Breast epithelium (tissue), 4 donors: ENCODE measurements at regions not wholly inside any gene's neighbourhood (a gene's known extent, or its start where the extent isn't known, plus 50 kb on each side); places are given as distances from the start of the nearest gene placed in this dataset.

Experiments used
- DNase-seq, 2 donors: peaks; one replicate each; pipeline ENCODE4 v3.0.0-alpha.2; 2019; ENCODE audit warnings: low spot score in 2 of 2
- H3K27ac ChIP-seq, 2 donors: fragments of 200-600 bp; sonication (generic) in 1 of 2; one replicate each; pipeline ENCODE4 v1.5.1; 2016 to 2019; ENCODE audit warnings: mild to moderate bottlenecking in 1 of 2
- H3K27me3 ChIP-seq, 2 donors: fragments of 200-600 bp; sonication (generic) in 1 of 2; one replicate each; pipeline versions ENCODE4 v1.5.1 to v1.6.0; 2017 to 2019; ENCODE audit warnings: control low read depth in 1 of 2, mild to moderate bottlenecking in 1 of 2
- H3K36me3 ChIP-seq: fragments of 200-600 bp; one replicate; pipeline ENCODE4 v1.5.1; 2019
- H3K4me1 ChIP-seq, 2 donors: fragments of 200-600 bp; sonication (generic); one replicate each; pipeline ENCODE4 v1.5.1; 2016 to 2019; ENCODE audit warnings: control low read depth in 1 of 2
- H3K4me3 ChIP-seq, 3 donors: fragments of 200-600 bp; sonication (generic); 1 replicate in 2 of 3; 2 replicates in 1 of 3; pipeline ENCODE4 v1.5.1; 2016 to 2019; ENCODE audit warnings: mild to moderate bottlenecking in 3 of 3, moderate library complexity in 2 of 3
- H3K9me3 ChIP-seq, 2 donors: fragments of 200-600 bp; sonication (generic) in 1 of 2; one replicate each; pipeline ENCODE4 v1.5.1; 2016 to 2019; ENCODE audit warnings: control low read depth in 1 of 2
- CTCF ChIP-seq, 3 donors: fragments of 450-650 bp; IDR thresholded peaks; one replicate each; pipeline ENCODE4 v1.5.1; 2016 to 2017; ENCODE audit warnings: antibody characterized with exemption in 3 of 3, mild to moderate bottlenecking in 3 of 3, moderate library complexity in 3 of 3
- POLR2A ChIP-seq: fragments of 450-650 bp; IDR thresholded peaks from one replicate; pipeline ENCODE4 v1.6.1; 2016; ENCODE audit warnings: antibody characterized with exemption, mild to moderate bottlenecking, moderate library complexity
- POLR2AphosphoS5 ChIP-seq, 3 donors: sonication (generic); formaldehyde crosslinking; IDR thresholded peaks; one replicate each; pipeline ENCODE4 v1.6.1; 2017; ENCODE audit warnings: antibody characterized with exemption in 3 of 3
- intact Hi-C: fragments of 100-400 bp; cut with DNase I; formaldehyde crosslinking; loops from one replicate; pipeline ENCODE4 v1.15.1; 2023; ENCODE audit warnings: low total_unique reads

GRCh38 chr5:157918811-157919742 is 60.1 kb upstream of the CLINT1 start:
- TF ChIP-seq POLR2AphosphoS5 (IDR thresholded peaks at IDR 0.05) (no peak), CTCF (IDR thresholded peaks at IDR 0.05) (no peak)
- Histone ChIP-seq H3K4me1 (peaks cover 0 to 13% of the 10 kb centered on the region in 2 donors), H3K36me3 (no peaks in the 10 kb centered on the region), H3K27ac (no peak overlapping the region), H3K4me3 (no peak overlapping the region), H3K27me3 (no peaks in the 10 kb centered on the region), H3K9me3 (no peaks in the 10 kb centered on the region)
- intact Hi-C loops = no loop called here
- DNase-seq = no peak

GRCh38 chr5:157917899-157918809 is 59.2 kb upstream of the CLINT1 start:
- Histone ChIP-seq H3K36me3 (no peaks in the 10 kb centered on the region), H3K27ac (no peak overlapping the region), H3K4me1 (peaks cover 0 to 13% of the 10 kb centered on the region in 2 donors), H3K9me3 (no peaks in the 10 kb centered on the region), H3K27me3 (no peaks in the 10 kb centered on the region), H3K4me3 (no peak overlapping the region)
- peak in 1 of 2 donors; percentile 23 for DNase-seq
- TF ChIP-seq POLR2AphosphoS5 (IDR thresholded peaks at IDR 0.05) (no peak), POLR2A (no peak), CTCF (IDR thresholded peaks at IDR 0.05) (peak in 1 of 3 donors; percentile 25)
- intact Hi-C loops = no loop called here

GRCh38 chr5:157917491-157917890 is 58.5 kb upstream of the CLINT1 start:
- H3K27me3 ChIP-seq = no peaks in the 10 kb centered on the region
- DNase-seq = no peak
- no peak overlapping the region for H3K27ac ChIP-seq
- intact Hi-C loops = no loop called here
- peaks cover 0 to 13% of the 10 kb centered on the region in 2 donors for H3K4me1 ChIP-seq
- no peak for TF ChIP-seq POLR2AphosphoS5 (IDR thresholded peaks at IDR 0.05)
- no peak for TF ChIP-seq CTCF (IDR thresholded peaks at IDR 0.05)
- no peak for TF ChIP-seq POLR2A
- no peaks in the 10 kb centered on the region for H3K36me3 ChIP-seq
- H3K9me3 ChIP-seq = no peaks in the 10 kb centered on the region
- no peak overlapping the region for H3K4me3 ChIP-seq

- H3K36me3 ChIP-seq = no peaks in the 10 kb centered on the region
- peaks cover 0 to 13% of the 10 kb centered on the region in 2 donors for H3K4me1 ChIP-seq
- peak; percentile 28 to 57 for DNase-seq
- intact Hi-C loops = no loop called here
- TF ChIP-seq CTCF (IDR thresholded peaks at IDR 0.05) = no peak
- TF ChIP-seq POLR2A = no peak
- no peak for TF ChIP-seq POLR2AphosphoS5 (IDR thresholded peaks at IDR 0.05)
- no peak overlapping the region for H3K4me3 ChIP-seq
- H3K9me3 ChIP-seq = no peaks in the 10 kb centered on the region
- no peaks in the 10 kb centered on the region for H3K27me3 ChIP-seq
- H3K27ac ChIP-seq = no peak overlapping the region
Measured at GRCh38 chr5:157915638-157916037, 56.7 kb upstream of the CLINT1 start.
